NCI-H187 (cell line): ENCODE measurements at regions not wholly inside any gene's neighbourhood (a gene's known extent, or its start where the extent isn't known, plus 50 kb on each side); places are given as distances from the start of the nearest gene placed in this dataset.

Experiments used
- DNase-seq, 2 experiments: peaks; one replicate each; lab custom pipeline; 2025; lab: John Stamatoyannopoulos, UW

- DNase-seq: no peak
These were observed 457.2 kb downstream of the KIF16B start for GRCh38 chr20:16115911-16116552.

DNA sequence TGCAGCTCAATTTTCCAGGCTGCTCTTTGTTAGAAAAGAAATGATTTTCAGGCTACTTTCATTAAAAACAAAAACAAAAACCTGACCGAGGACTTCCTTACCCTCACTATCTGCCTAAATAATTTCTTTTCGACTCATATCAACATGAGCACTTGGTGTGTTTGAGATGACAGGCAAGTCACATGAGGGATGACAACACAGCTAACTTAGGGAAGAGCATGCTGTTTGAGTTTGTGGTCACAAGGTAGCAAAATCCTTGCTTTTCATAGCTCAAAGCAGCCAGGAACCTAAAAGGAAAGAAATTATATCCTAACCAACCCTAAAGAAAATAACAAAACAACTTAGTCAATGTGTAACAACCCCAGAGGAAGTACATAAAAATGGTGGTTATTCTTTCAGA lies 459.5 kb downstream of the KIF16B start:
- DNase-seq: no peak

DNA sequence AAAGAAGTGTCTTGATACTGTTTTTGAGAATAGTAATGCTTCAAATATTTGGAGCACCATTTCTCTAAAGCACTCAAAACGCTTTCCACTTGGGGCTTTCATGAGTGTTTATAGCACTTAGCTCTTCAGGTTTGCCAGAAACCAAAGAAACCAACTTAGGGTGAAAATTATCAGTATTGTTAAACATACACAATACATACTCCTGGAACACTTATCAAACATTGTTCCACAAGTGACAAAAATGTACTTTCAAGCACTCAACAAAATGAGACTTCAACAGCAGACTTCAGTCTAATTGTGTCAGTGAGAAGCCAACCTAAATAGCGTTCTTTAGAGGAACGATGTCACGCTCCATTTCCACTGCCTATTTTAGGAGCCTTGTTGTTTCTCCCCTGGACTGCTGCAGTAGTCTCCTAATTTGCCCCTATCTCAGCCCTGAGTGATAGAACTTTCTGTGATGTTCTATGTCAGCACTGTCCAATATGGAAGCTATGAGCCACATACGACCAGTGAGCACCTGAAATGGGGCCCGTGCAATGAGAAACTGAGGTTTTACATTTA lies 461.3 kb downstream of the KIF16B start:
- peak; percentile 51 to 67 for DNase-seq

DNA sequence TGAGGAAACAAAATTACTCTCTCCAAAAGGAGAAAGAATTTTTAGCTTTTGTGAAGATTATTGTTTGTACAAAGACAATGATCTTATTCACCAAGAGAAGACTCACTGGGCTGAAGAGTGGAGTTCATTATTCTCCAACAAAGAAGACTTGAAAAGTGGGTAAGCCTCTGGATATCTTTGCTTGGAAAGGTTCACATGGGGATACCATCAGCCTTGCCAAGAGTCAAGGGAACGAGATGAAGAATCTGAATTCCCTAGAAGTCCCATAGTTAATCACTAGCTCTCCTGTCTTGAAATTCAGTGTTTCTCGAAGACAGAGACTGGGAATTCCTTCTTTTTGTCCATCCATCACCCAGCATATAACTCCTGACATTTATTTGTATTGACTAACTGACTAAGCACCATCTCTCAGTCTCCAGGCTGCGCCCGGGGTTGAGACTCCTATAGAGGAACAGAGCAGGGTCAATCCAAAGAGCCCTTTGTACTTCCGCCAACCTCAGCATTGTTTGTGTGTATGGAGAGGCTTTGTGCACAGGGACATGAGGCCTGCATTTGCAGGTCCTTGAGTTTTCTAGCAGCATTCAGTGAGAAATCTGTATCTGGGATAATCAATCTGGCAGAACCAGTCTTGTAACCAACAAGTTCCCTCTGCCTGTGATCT lies 461.9 kb downstream of the KIF16B start:
- no peak for DNase-seq

DNA sequence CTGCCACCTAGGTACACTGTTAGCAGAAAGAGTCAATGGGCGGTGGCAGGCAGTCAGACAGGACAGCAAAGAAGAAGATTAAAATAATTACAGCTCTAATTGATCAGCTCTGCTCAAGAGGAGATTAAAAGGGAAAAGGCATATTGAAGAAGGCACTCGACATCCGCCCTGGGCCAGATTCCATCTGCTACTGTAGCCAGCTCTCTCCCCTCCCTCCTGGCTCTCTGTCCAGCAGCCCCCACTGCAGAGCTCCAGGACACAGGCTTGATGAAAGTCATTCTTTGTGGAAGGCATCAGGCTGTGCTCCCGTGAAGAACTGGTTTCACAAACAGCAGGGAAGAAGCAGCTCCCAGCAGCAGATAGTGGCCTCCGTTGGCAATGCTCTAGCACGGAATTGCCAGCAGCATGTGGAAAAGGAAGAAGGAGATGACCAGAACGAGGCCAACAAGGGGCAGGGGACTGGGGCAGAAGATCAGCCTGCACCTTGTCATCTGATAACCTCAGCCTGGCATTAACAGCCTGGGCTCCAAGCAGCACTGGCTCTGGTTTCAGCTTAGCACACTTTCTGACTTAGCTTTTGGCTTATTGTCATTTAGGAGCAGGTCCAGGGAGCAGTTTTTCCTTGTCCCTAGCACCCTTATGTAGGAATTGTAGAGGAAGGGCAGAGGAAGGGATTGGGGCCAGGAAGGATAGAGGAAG lies 465.9 kb downstream of the KIF16B start:
- DNase-seq: no peak

- DNase-seq: no peak
These were observed 466.9 kb downstream of the KIF16B start for GRCh38 chr20:16106191-16106849.

DNA sequence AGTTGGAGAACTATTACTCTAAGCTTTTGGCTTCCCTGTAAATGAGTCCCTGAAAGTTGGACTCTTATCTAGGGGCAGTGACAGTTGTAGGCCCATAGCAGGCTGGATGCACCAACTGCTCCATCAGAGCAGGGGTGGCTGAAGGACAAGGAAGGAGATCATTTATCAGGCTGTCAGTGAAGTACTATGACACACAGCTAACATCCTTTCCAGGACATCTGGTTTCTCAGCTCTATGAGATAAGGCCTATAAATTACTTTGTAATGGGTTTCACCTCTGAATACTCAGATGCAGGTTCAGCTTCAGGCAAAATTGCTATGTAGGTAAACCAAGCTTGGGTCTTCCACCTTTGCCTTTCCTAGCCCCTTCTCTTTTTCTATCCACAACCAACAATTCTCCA lies 468.5 kb downstream of the KIF16B start:
- no peak for DNase-seq
